ENCODE measurements at regions not wholly inside any gene's neighbourhood (a gene's known extent, or its start where the extent isn't known, plus 50 kb on each side); places are given as distances from the start of the nearest gene placed in this dataset.
"Not testable (repeated sequence)": the region's sequence is repeated elsewhere in the genome, so short reads cannot be mapped to it uniquely, and the experiment has no call there.

DNA sequence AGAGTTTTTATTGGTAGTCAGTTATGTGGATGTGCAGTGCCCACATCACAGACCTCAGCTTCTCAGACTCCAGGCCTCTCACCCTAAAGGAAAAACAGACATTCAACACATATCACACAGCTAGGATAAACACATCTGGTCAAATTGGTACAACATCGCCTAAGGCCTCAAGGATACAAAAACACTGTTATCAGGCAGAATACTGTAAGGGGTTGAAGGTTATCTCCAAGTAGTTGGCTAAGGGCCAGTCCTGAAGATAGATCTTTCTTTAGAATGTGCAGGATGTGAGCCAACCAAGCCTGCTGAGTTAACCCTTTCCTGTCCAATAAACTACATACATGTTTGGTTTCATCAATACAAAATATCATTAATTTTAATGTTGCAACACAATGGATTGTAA lies 308.4 kb upstream of the GJE1 start:
- in situ Hi-C loops (cut with MboI) = no loop called here
- WGBS, 2 experiments (ENCODE audit: low coverage in 1 of 2, low lambda C conversion rate in 2 of 2, missing lambda C conversion rate in 2 of 2) = 89 to 100% methylated on average over 1 of the region's 1 CpG
- no peak overlapping the region for H3K9ac ChIP-seq
- H3K4me2 ChIP-seq (ENCODE audit: unreplicated experiment) = no peak overlapping the region
- no peak overlapping the region for H3K27ac ChIP-seq
- no peaks in the 10 kb centered on the region for H3K79me2 ChIP-seq (ENCODE audit: insufficient read depth)
- H3F3A ChIP-seq (ENCODE audit: insufficient read depth) = no peaks in the 10 kb centered on the region
- H3K4me3 ChIP-seq = no peak overlapping the region
- no peaks in the 10 kb centered on the region for H3K27me3 ChIP-seq (replicated peaks; ENCODE audit: insufficient read depth)
- no peaks in the 10 kb centered on the region for H3K9me3 ChIP-seq (ENCODE audit: low read depth)
- H2AFZ ChIP-seq = no peak overlapping the region
- DNase-seq = no peak
- TF ChIP-seq EZH2phosphoT487 (IDR thresholded peaks at IDR 0.05; ENCODE audit: insufficient read depth, low read depth) (no peak), EZH2 (IDR thresholded peaks at IDR 0.05; ENCODE audit: insufficient read depth, poor library complexity, severe bottlenecking) (no peak)
- H3K36me3 ChIP-seq (ENCODE audit: low read depth) = no peaks in the 10 kb centered on the region
- no peaks in the 10 kb centered on the region for H4K20me1 ChIP-seq (ENCODE audit: insufficient read depth)
- no peaks in the 10 kb centered on the region for H3K9me2 ChIP-seq (ENCODE audit: insufficient read depth)
- no peaks in the 10 kb centered on the region for H3K4me1 ChIP-seq (ENCODE audit: insufficient read depth)

DNA sequence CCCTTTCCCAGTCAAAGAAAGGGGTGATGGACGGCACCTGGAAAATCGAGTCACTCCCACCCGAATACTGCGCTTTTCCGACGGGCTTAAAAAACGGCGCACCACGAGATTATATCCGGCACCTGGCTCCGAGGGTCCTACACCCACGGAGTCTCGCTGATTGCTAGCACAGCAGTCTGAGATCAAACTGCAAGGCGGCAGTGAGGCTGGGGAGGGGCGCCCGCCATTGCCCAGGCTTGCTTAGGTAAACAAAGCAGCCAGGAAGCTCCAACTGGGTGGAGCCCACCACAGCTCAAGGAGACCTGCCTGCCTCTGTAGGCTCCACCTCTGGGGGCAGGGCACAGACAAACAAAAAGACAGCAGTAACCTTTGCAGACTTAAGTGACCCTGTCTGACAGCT lies 317.7 kb upstream of the GJE1 start:
- H3K4me1 ChIP-seq (ENCODE audit: insufficient read depth); H3K9me2 ChIP-seq (ENCODE audit: insufficient read depth); in situ Hi-C loops (cut with MboI); H4K20me1 ChIP-seq (ENCODE audit: insufficient read depth); H3K9ac ChIP-seq; H3K9me3 ChIP-seq (ENCODE audit: low read depth); H3K4me2 ChIP-seq (ENCODE audit: unreplicated experiment); H3K36me3 ChIP-seq (ENCODE audit: low read depth); H3K79me2 ChIP-seq (ENCODE audit: insufficient read depth); H3K27me3 ChIP-seq (replicated peaks; ENCODE audit: insufficient read depth); H3K27ac ChIP-seq; H3F3A ChIP-seq (ENCODE audit: insufficient read depth); DNase-seq; H3K4me3 ChIP-seq; H2AFZ ChIP-seq: not testable (repeated sequence)
- WGBS, 2 experiments (ENCODE audit: low coverage in 1 of 2, low lambda C conversion rate in 2 of 2, missing lambda C conversion rate in 2 of 2) = 77 to 91% methylated on average over 15 to 16 of the region's 16 CpGs

GRCh38 chr6:141809901-141810300 lies 322.8 kb upstream of the GJE1 start:
- no peak overlapping the region for H3K9ac ChIP-seq
- 23 to 33% methylated on average over 2 of the region's 2 CpGs for WGBS, 2 experiments (ENCODE audit: low coverage in 1 of 2, low lambda C conversion rate in 2 of 2, missing lambda C conversion rate in 2 of 2)
- DNase-seq = peak; percentile 42

DNA sequence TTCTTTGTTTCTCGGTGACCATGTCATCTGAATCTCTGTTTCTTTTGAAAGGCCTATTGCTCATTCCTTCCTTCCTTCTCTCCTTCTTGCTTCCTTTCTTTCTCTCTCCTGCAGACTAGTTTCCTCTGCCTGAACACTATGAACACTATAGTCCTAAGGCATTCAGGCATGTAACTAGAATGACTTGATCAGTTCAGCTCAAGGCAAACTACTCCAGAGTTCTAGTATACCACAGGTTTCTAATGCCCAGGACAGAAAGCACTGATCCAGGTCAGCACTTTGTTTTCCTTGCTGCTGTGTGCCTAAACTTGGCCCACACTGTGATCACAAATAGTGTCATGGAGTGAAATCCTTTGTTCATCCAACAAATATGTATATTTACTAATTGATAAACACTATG lies 324.1 kb upstream of the GJE1 start:
- H3K27me3 ChIP-seq (replicated peaks; ENCODE audit: insufficient read depth) = no peaks in the 10 kb centered on the region
- H3F3A ChIP-seq (ENCODE audit: insufficient read depth) = no peaks in the 10 kb centered on the region
- no peak overlapping the region for H3K4me2 ChIP-seq (ENCODE audit: unreplicated experiment)
- H3K79me2 ChIP-seq (ENCODE audit: insufficient read depth) = no peaks in the 10 kb centered on the region
- H3K9me3 ChIP-seq (ENCODE audit: low read depth) = no peaks in the 10 kb centered on the region
- 79 to 100% methylated on average over 1 of the region's 1 CpG for WGBS, 2 experiments (ENCODE audit: low coverage in 1 of 2, low lambda C conversion rate in 2 of 2, missing lambda C conversion rate in 2 of 2)
- H2AFZ ChIP-seq = no peak overlapping the region
- DNase-seq = no peak
- in situ Hi-C loops (cut with MboI) = no loop called here
- H4K20me1 ChIP-seq (ENCODE audit: insufficient read depth) = no peaks in the 10 kb centered on the region
- no peak overlapping the region for H3K27ac ChIP-seq
- H3K4me3 ChIP-seq = no peak overlapping the region
- TF ChIP-seq EZH2phosphoT487 (IDR thresholded peaks at IDR 0.05; ENCODE audit: insufficient read depth, low read depth) (no peak), EZH2 (IDR thresholded peaks at IDR 0.05; ENCODE audit: insufficient read depth, poor library complexity, severe bottlenecking) (no peak)
- H3K9ac ChIP-seq = no peak overlapping the region
- H3K9me2 ChIP-seq (ENCODE audit: insufficient read depth) = no peaks in the 10 kb centered on the region
- no peaks in the 10 kb centered on the region for H3K36me3 ChIP-seq (ENCODE audit: low read depth)
- H3K4me1 ChIP-seq (ENCODE audit: insufficient read depth) = no peaks in the 10 kb centered on the region

More at GRCh38 chr6:141809901-141810300, 322.8 kb upstream of the GJE1 start:
- no peaks in the 10 kb centered on the region for H3K79me2 ChIP-seq (ENCODE audit: insufficient read depth)
- H3K27ac ChIP-seq = no peak overlapping the region
- no peaks in the 10 kb centered on the region for H4K20me1 ChIP-seq (ENCODE audit: insufficient read depth)
- H3K9me3 ChIP-seq (ENCODE audit: low read depth) = no peaks in the 10 kb centered on the region
- H3K4me3 ChIP-seq = no peak overlapping the region
- TF ChIP-seq EZH2 (IDR thresholded peaks at IDR 0.05; ENCODE audit: insufficient read depth, poor library complexity, severe bottlenecking) (no peak), EZH2phosphoT487 (IDR thresholded peaks at IDR 0.05; ENCODE audit: insufficient read depth, low read depth) (no peak)
- no peaks in the 10 kb centered on the region for H3F3A ChIP-seq (ENCODE audit: insufficient read depth)
- H3K27me3 ChIP-seq (replicated peaks; ENCODE audit: insufficient read depth) = no peaks in the 10 kb centered on the region
- H3K4me2 ChIP-seq (ENCODE audit: unreplicated experiment) = no peak overlapping the region
- no peaks in the 10 kb centered on the region for H3K4me1 ChIP-seq (ENCODE audit: insufficient read depth)
- H2AFZ ChIP-seq = no peak overlapping the region
- in situ Hi-C loops (cut with MboI) = no loop called here
- H3K36me3 ChIP-seq (ENCODE audit: low read depth) = no peaks in the 10 kb centered on the region
- H3K9me2 ChIP-seq (ENCODE audit: insufficient read depth) = no peaks in the 10 kb centered on the region

- H3K4me3 ChIP-seq; H3F3A ChIP-seq (ENCODE audit: insufficient read depth); H3K4me1 ChIP-seq (ENCODE audit: insufficient read depth); H3K36me3 ChIP-seq (ENCODE audit: low read depth); in situ Hi-C loops (cut with MboI); H4K20me1 ChIP-seq (ENCODE audit: insufficient read depth); H3K27ac ChIP-seq; H3K9ac ChIP-seq; H3K27me3 ChIP-seq (replicated peaks; ENCODE audit: insufficient read depth); H3K79me2 ChIP-seq (ENCODE audit: insufficient read depth); H2AFZ ChIP-seq; H3K9me2 ChIP-seq (ENCODE audit: insufficient read depth); H3K4me2 ChIP-seq (ENCODE audit: unreplicated experiment); H3K9me3 ChIP-seq (ENCODE audit: low read depth); DNase-seq: not testable (repeated sequence)
- WGBS, 2 experiments (ENCODE audit: low coverage in 1 of 2, low lambda C conversion rate in 2 of 2, missing lambda C conversion rate in 2 of 2) = 17 to 23% methylated on average over 1 of the region's 1 CpG
These were observed 331.8 kb upstream of the GJE1 start for GRCh38 chr6:141800973-141801372.

All from GM23248 (cell line).